ENCODE measurements at regions not wholly inside any gene's neighbourhood (a gene's known extent, or its start where the extent isn't known, plus 50 kb on each side); places are given as distances from the start of the nearest gene placed in this dataset.

GRCh38 chr16:85216522-85217375 lies 104.5 kb upstream of the CIBAR2 start:
- Histone ChIP-seq H3K9me3 (no peaks in the 10 kb centered on the region), H3K4me3 (ENCODE audit: low read depth in 1 of 2, low read length in 1 of 2) (no peak overlapping the region), H3K27ac (no peak overlapping the region), H3K27me3 (peaks cover 7% of the 10 kb centered on the region), H3K36me3 (no peaks in the 10 kb centered on the region), H3K4me1 (ENCODE audit: control insufficient read depth in 1 of 2, insufficient read depth in 1 of 2, low read depth in 1 of 2, low read length in 1 of 2) (no peaks in the 10 kb centered on the region)
- no peak for TF ChIP-seq CTCF (IDR thresholded peaks at IDR 0.05)

GRCh38 chr16:85220125-85220839 lies 108.0 kb upstream of the CIBAR2 start:
- no peaks in the 10 kb centered on the region for H3K9me3 ChIP-seq
- no peaks in the 10 kb centered on the region for H3K4me1 ChIP-seq (ENCODE audit: control insufficient read depth in 1 of 2, insufficient read depth in 1 of 2, low read depth in 1 of 2, low read length in 1 of 2)
- no peaks in the 10 kb centered on the region for H3K36me3 ChIP-seq
- no peak overlapping the region for H3K4me3 ChIP-seq (ENCODE audit: low read depth in 1 of 2, low read length in 1 of 2)
- TF ChIP-seq CTCF (IDR thresholded peaks at IDR 0.05), result no peak
- no peak overlapping the region for H3K27ac ChIP-seq
- H3K27me3 ChIP-seq, result peaks cover 7% of the 10 kb centered on the region

GRCh38 chr16:85220964-85221731 lies 108.9 kb upstream of the CIBAR2 start:
- Histone ChIP-seq H3K27ac (no peak overlapping the region), H3K36me3 (no peaks in the 10 kb centered on the region), H3K4me1 (ENCODE audit: control insufficient read depth in 1 of 2, insufficient read depth in 1 of 2, low read depth in 1 of 2, low read length in 1 of 2) (no peaks in the 10 kb centered on the region), H3K27me3 (peaks cover 7% of the 10 kb centered on the region), H3K4me3 (ENCODE audit: low read depth in 1 of 2, low read length in 1 of 2) (no peak overlapping the region), H3K9me3 (no peaks in the 10 kb centered on the region)
- TF ChIP-seq CTCF (IDR thresholded peaks at IDR 0.05), result no peak

- no peaks in the 10 kb centered on the region for H3K4me1 ChIP-seq (ENCODE audit: control insufficient read depth in 1 of 2, insufficient read depth in 1 of 2, low read depth in 1 of 2, low read length in 1 of 2)
- H3K36me3 ChIP-seq, result no peaks in the 10 kb centered on the region
- H3K27ac ChIP-seq, result no peak overlapping the region
- peaks cover 7% of the 10 kb centered on the region for H3K27me3 ChIP-seq
- no peak overlapping the region for H3K4me3 ChIP-seq (ENCODE audit: low read depth in 1 of 2, low read length in 1 of 2)
- TF ChIP-seq CTCF (IDR thresholded peaks at IDR 0.05), result no peak
- H3K9me3 ChIP-seq, result no peaks in the 10 kb centered on the region
These were observed 109.5 kb upstream of the CIBAR2 start for GRCh38 chr16:85221771-85222154.

GRCh38 chr16:85222155-85222863 lies 110.0 kb upstream of the CIBAR2 start:
- Histone ChIP-seq H3K9me3 (no peaks in the 10 kb centered on the region), H3K4me1 (ENCODE audit: control insufficient read depth in 1 of 2, insufficient read depth in 1 of 2, low read depth in 1 of 2, low read length in 1 of 2) (no peaks in the 10 kb centered on the region), H3K36me3 (no peaks in the 10 kb centered on the region), H3K4me3 (ENCODE audit: low read depth in 1 of 2, low read length in 1 of 2) (no peak overlapping the region), H3K27me3 (peaks cover 7% of the 10 kb centered on the region), H3K27ac (no peak overlapping the region)
- TF ChIP-seq CTCF (IDR thresholded peaks at IDR 0.05), result no peak
